ENCODE measurements at regions not wholly inside any gene's neighbourhood (a gene's known extent, or its start where the extent isn't known, plus 50 kb on each side); places are given as distances from the start of the nearest gene placed in this dataset.

GRCh38 chr2:129459200-129459876 is 520.1 kb upstream of the RAB6C start:
- TF ChIP-seq POLR2AphosphoS5 (IDR thresholded peaks at IDR 0.05; ENCODE audit: low read depth, low read length) (no peak), POLR2A (IDR thresholded peaks at IDR 0.05; ENCODE audit: low read depth, low read length) (no peak), PAX5 (IDR thresholded peaks at IDR 0.05; ENCODE audit: insufficient read depth, low read length, severe bottlenecking) (no peak), SPI1 (IDR thresholded peaks at IDR 0.05; ENCODE audit: low read depth, low read length) (no peak)
